MM.1S (cell line): ENCODE measurements at regions not wholly inside any gene's neighbourhood (a gene's known extent, or its start where the extent isn't known, plus 50 kb on each side); places are given as distances from the start of the nearest gene placed in this dataset.

Source experiments
- EZH2 ChIP-seq: fragments of 300-600 bp; sonication (generic); optimal IDR thresholded peaks from 2 replicates; pipeline ENCODE3; 2017; ENCODE audit warnings: low read depth, mild to moderate bottlenecking, antibody characterized with exemption, low read length, mixed read lengths
- EZH2phosphoT487 ChIP-seq: fragments of 300-600 bp; sonication (generic); IDR thresholded peaks from 2 replicates; pipeline ENCODE4 v1.6.1; 2018; ENCODE audit warnings: antibody characterized with exemption, low read length
- TF ChIP-seq, protein P1 (sequence below): fragments of 300-600 bp; sonication (generic); IDR thresholded peaks from 2 replicates; pipeline ENCODE4 v1.5.1; 2016; ENCODE audit warnings: antibody characterized with exemption, low read length, mixed read lengths

DNA sequence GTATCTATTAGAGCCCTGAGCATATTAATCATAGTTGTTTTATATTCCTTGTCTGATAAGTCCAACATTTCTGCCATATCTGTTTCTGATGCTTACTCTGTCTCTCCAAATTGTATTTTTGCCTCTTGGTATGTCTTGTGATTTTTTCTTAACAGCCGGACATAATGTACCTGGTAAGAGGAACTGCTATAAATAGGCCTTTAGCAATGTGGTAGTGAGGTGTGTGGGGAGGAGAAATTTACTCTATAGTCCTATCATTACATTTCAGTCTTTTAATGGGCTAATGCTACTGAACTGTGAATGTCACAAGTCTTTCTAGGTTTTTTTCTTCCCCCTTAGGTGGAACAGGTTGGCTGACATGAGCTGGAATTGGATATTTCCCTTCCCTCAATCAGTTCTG lies 176.1 kb upstream of the FGF10 start:
- TF ChIP-seq, protein P1, sequence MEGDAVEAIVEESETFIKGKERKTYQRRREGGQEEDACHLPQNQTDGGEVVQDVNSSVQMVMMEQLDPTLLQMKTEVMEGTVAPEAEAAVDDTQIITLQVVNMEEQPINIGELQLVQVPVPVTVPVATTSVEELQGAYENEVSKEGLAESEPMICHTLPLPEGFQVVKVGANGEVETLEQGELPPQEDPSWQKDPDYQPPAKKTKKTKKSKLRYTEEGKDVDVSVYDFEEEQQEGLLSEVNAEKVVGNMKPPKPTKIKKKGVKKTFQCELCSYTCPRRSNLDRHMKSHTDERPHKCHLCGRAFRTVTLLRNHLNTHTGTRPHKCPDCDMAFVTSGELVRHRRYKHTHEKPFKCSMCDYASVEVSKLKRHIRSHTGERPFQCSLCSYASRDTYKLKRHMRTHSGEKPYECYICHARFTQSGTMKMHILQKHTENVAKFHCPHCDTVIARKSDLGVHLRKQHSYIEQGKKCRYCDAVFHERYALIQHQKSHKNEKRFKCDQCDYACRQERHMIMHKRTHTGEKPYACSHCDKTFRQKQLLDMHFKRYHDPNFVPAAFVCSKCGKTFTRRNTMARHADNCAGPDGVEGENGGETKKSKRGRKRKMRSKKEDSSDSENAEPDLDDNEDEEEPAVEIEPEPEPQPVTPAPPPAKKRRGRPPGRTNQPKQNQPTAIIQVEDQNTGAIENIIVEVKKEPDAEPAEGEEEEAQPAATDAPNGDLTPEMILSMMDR = no peak
- TF ChIP-seq EZH2phosphoT487 (no peak), EZH2 (no peak)
